GM23248 (cell line): ENCODE measurements at regions not wholly inside any gene's neighbourhood (a gene's known extent, or its start where the extent isn't known, plus 50 kb on each side); places are given as distances from the start of the nearest gene placed in this dataset.

ENCODE experiments used
- EZH2 ChIP-seq: fragments of 200-600 bp; sonication (generic); IDR thresholded peaks from 2 replicates; pipeline ENCODE4 v1.6.1; 2018; ENCODE audit warnings: antibody characterized with exemption, mild to moderate bottlenecking; ENCODE audit not compliant: insufficient read depth, poor library complexity, severe bottlenecking
- EZH2phosphoT487 ChIP-seq: fragments of 200-600 bp; sonication (generic); IDR thresholded peaks from 2 replicates; pipeline ENCODE4 v1.6.1; 2018; ENCODE audit warnings: antibody characterized with exemption, moderate library complexity, mild to moderate bottlenecking, low read depth; ENCODE audit not compliant: insufficient read depth

GRCh38 chr4:81605271-81605670 is 133.6 kb upstream of the RASGEF1B start:
- TF ChIP-seq EZH2phosphoT487 (no peak), EZH2 (no peak)
